WERI-Rb-1 (cell line): ENCODE measurements at regions not wholly inside any gene's neighbourhood (a gene's known extent, or its start where the extent isn't known, plus 50 kb on each side); places are given as distances from the start of the nearest gene placed in this dataset.

Experiments
- DNase-seq: peaks from one replicate; pipeline ENCODE4 v3.0.0-alpha.2; 2020
- H3K27ac ChIP-seq: fragments of 250-450 bp; sonication (Bioruptor Pico); 2 replicates; pipeline ENCODE4 v1.5.1; 2020; ENCODE audit warnings: mild to moderate bottlenecking, moderate library complexity
- H3K27me3 ChIP-seq: fragments of 250-450 bp; sonication (Bioruptor Pico); 2 replicates; pipeline ENCODE4 v1.5.1; 2021; ENCODE audit warnings: mild to moderate bottlenecking, low read depth, moderate library complexity; ENCODE audit not compliant: insufficient read depth, severe bottlenecking
- H3K36me3 ChIP-seq: fragments of 250-450 bp; sonication (Bioruptor Pico); 2 replicates; pipeline ENCODE4 v1.5.1; 2020; ENCODE audit warnings: mild to moderate bottlenecking, moderate library complexity
- H3K4me3 ChIP-seq: 2 replicates; pipeline ENCODE4 v1.5.1; 2011; ENCODE audit warnings: low read depth, mild to moderate bottlenecking, control low read depth, low read length
- H3K9me3 ChIP-seq: fragments of 250-450 bp; sonication (Bioruptor Pico); 2 replicates; pipeline ENCODE4 v1.5.1; 2021; ENCODE audit warnings: mild to moderate bottlenecking, moderate library complexity; ENCODE audit not compliant: severe bottlenecking
- CTCF ChIP-seq: IDR thresholded peaks from 2 replicates; pipeline ENCODE4 v1.5.1; 2011; ENCODE audit warnings: low read depth, mild to moderate bottlenecking, control low read depth, inconsistent platforms, low read length

- DNase-seq: no peak
- TF ChIP-seq CTCF: no peak
- no peaks in the 10 kb centered on the region for H3K36me3 ChIP-seq
- H3K9me3 ChIP-seq: no peaks in the 10 kb centered on the region
- H3K4me3 ChIP-seq: no peak overlapping the region
- no peak overlapping the region for H3K27ac ChIP-seq
- H3K27me3 ChIP-seq: peaks cover 4% of the 10 kb centered on the region
Measured at GRCh38 chr4:10743357-10743756, 58.8 kb upstream of the CLNK start.

- DNase-seq: no peak
- no peaks in the 10 kb centered on the region for H3K27me3 ChIP-seq
- no peaks in the 10 kb centered on the region for H3K9me3 ChIP-seq
- no peak overlapping the region for H3K27ac ChIP-seq
- H3K36me3 ChIP-seq: no peaks in the 10 kb centered on the region
- no peak overlapping the region for H3K4me3 ChIP-seq
- no peak for TF ChIP-seq CTCF
Measured at GRCh38 chr4:10741961-10742699, 57.6 kb upstream of the CLNK start.

- no peaks in the 10 kb centered on the region for H3K27me3 ChIP-seq
- no peak overlapping the region for H3K27ac ChIP-seq
- DNase-seq: no peak
- H3K9me3 ChIP-seq: no peaks in the 10 kb centered on the region
- no peak for TF ChIP-seq CTCF
- H3K36me3 ChIP-seq: no peaks in the 10 kb centered on the region
- no peak overlapping the region for H3K4me3 ChIP-seq
Measured at GRCh38 chr4:10740891-10741620, 56.5 kb upstream of the CLNK start.

GRCh38 chr4:10740251-10740650 is 55.7 kb upstream of the CLNK start:
- Histone ChIP-seq H3K36me3 (no peaks in the 10 kb centered on the region), H3K9me3 (no peaks in the 10 kb centered on the region), H3K27me3 (no peaks in the 10 kb centered on the region), H3K27ac (no peak overlapping the region), H3K4me3 (no peak overlapping the region)
- TF ChIP-seq CTCF: no peak
- DNase-seq: no peak

- no peak overlapping the region for H3K27ac ChIP-seq
- no peaks in the 10 kb centered on the region for H3K27me3 ChIP-seq
- H3K36me3 ChIP-seq: no peaks in the 10 kb centered on the region
- H3K4me3 ChIP-seq: no peak overlapping the region
- DNase-seq: no peak
- no peaks in the 10 kb centered on the region for H3K9me3 ChIP-seq
- TF ChIP-seq CTCF: no peak
Measured at GRCh38 chr4:10738826-10739489, 54.4 kb upstream of the CLNK start.
